ENCODE measurements at regions not wholly inside any gene's neighbourhood (a gene's known extent, or its start where the extent isn't known, plus 50 kb on each side); places are given as distances from the start of the nearest gene placed in this dataset.
A peak's percentile ranks its signal among the peaks of the same experiment; 100 is the strongest.

- Histone ChIP-seq H3K27me3 (ENCODE audit: control insufficient read depth, insufficient read depth, low read length) (no peaks in the 10 kb centered on the region), H3K4me1 (peaks cover 32% of the 10 kb centered on the region), H3K79me2 (peaks cover 28% of the 10 kb centered on the region), H3K36me3 (ENCODE audit: control insufficient read depth, insufficient read depth, low read length) (no peaks in the 10 kb centered on the region), H3K27ac (no peak overlapping the region), H3K4me3 (ENCODE audit: low read depth, low read length) (no peak overlapping the region), H3K4me2 (ENCODE audit: low read length) (no peak overlapping the region), H2AFZ (no peak overlapping the region), H3K9me3 (ENCODE audit: control insufficient read depth, low read length) (no peaks in the 10 kb centered on the region), H3K9ac (no peak overlapping the region)
- no peak for TF ChIP-seq CTCF (IDR thresholded peaks at IDR 0.05)
Measured at GRCh38 chr2:217698691-217699090, 304.1 kb downstream of the TNS1 start.

GRCh38 chr2:217695033-217695520 is 307.7 kb downstream of the TNS1 start:
- H3K9ac ChIP-seq = no peak overlapping the region
- H2AFZ ChIP-seq = no peak overlapping the region
- TF ChIP-seq CTCF (IDR thresholded peaks at IDR 0.05) = no peak
- no peak overlapping the region for H3K4me2 ChIP-seq (ENCODE audit: low read length)
- H3K4me3 ChIP-seq (ENCODE audit: low read depth, low read length) = no peak overlapping the region
- H3K4me1 ChIP-seq = peaks cover 30% of the 10 kb centered on the region
- H3K79me2 ChIP-seq = peaks cover 47% of the 10 kb centered on the region
- no peaks in the 10 kb centered on the region for H3K9me3 ChIP-seq (ENCODE audit: control insufficient read depth, low read length)
- H3K27ac ChIP-seq = peak overlapping the region; percentile 86
- no peaks in the 10 kb centered on the region for H3K27me3 ChIP-seq (ENCODE audit: control insufficient read depth, insufficient read depth, low read length)
- no peaks in the 10 kb centered on the region for H3K36me3 ChIP-seq (ENCODE audit: control insufficient read depth, insufficient read depth, low read length)

- peak overlapping the region; percentile 34 for H2AFZ ChIP-seq
- no peaks in the 10 kb centered on the region for H3K36me3 ChIP-seq (ENCODE audit: control insufficient read depth, insufficient read depth, low read length)
- no peaks in the 10 kb centered on the region for H3K27me3 ChIP-seq (ENCODE audit: control insufficient read depth, insufficient read depth, low read length)
- no peaks in the 10 kb centered on the region for H3K9me3 ChIP-seq (ENCODE audit: control insufficient read depth, low read length)
- TF ChIP-seq CTCF (IDR thresholded peaks at IDR 0.05) = no peak
- peak overlapping the region; percentile 86 for H3K27ac ChIP-seq
- H3K4me3 ChIP-seq (ENCODE audit: low read depth, low read length) = no peak overlapping the region
- H3K79me2 ChIP-seq = peaks cover 50% of the 10 kb centered on the region
- H3K4me2 ChIP-seq (ENCODE audit: low read length) = no peak overlapping the region
- H3K9ac ChIP-seq = no peak overlapping the region
- peaks cover 30% of the 10 kb centered on the region for H3K4me1 ChIP-seq
Measured at GRCh38 chr2:217694291-217694690, 308.5 kb downstream of the TNS1 start.

GRCh38 chr2:217693363-217693762 is 309.4 kb downstream of the TNS1 start:
- Histone ChIP-seq H3K4me2 (ENCODE audit: low read length) (no peak overlapping the region), H3K4me1 (peaks cover 37% of the 10 kb centered on the region), H3K9me3 (ENCODE audit: control insufficient read depth, low read length) (no peaks in the 10 kb centered on the region), H2AFZ (no peak overlapping the region), H3K36me3 (ENCODE audit: control insufficient read depth, insufficient read depth, low read length) (no peaks in the 10 kb centered on the region), H3K27ac (peak overlapping the region; percentile 86), H3K4me3 (ENCODE audit: low read depth, low read length) (no peak overlapping the region), H3K9ac (no peak overlapping the region), H3K27me3 (ENCODE audit: control insufficient read depth, insufficient read depth, low read length) (no peaks in the 10 kb centered on the region), H3K79me2 (peaks cover 49% of the 10 kb centered on the region)
- no peak for TF ChIP-seq CTCF (IDR thresholded peaks at IDR 0.05)

- Histone ChIP-seq H3K79me2 (peaks cover 52% of the 10 kb centered on the region), H3K27me3 (ENCODE audit: control insufficient read depth, insufficient read depth, low read length) (no peaks in the 10 kb centered on the region), H3K4me1 (peaks cover 43% of the 10 kb centered on the region), H3K36me3 (ENCODE audit: control insufficient read depth, insufficient read depth, low read length) (no peaks in the 10 kb centered on the region), H3K9ac (no peak overlapping the region), H3K4me3 (ENCODE audit: low read depth, low read length) (no peak overlapping the region), H3K27ac (no peak overlapping the region), H3K4me2 (ENCODE audit: low read length) (no peak overlapping the region), H2AFZ (no peak overlapping the region), H3K9me3 (ENCODE audit: control insufficient read depth, low read length) (no peaks in the 10 kb centered on the region)
- no peak for TF ChIP-seq CTCF (IDR thresholded peaks at IDR 0.05)
Measured at GRCh38 chr2:217691920-217692666, 310.7 kb downstream of the TNS1 start.
